ENCODE measurements at regions not wholly inside any gene's neighbourhood (a gene's known extent, or its start where the extent isn't known, plus 50 kb on each side); places are given as distances from the start of the nearest gene placed in this dataset.

- TF ChIP-seq, protein P1, sequence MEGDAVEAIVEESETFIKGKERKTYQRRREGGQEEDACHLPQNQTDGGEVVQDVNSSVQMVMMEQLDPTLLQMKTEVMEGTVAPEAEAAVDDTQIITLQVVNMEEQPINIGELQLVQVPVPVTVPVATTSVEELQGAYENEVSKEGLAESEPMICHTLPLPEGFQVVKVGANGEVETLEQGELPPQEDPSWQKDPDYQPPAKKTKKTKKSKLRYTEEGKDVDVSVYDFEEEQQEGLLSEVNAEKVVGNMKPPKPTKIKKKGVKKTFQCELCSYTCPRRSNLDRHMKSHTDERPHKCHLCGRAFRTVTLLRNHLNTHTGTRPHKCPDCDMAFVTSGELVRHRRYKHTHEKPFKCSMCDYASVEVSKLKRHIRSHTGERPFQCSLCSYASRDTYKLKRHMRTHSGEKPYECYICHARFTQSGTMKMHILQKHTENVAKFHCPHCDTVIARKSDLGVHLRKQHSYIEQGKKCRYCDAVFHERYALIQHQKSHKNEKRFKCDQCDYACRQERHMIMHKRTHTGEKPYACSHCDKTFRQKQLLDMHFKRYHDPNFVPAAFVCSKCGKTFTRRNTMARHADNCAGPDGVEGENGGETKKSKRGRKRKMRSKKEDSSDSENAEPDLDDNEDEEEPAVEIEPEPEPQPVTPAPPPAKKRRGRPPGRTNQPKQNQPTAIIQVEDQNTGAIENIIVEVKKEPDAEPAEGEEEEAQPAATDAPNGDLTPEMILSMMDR (conservative IDR thresholded peaks at IDR 0.05; ENCODE audit: low read depth, low read length): no peak
- DNase-seq (ENCODE audit: low read depth): no peak
- H3K4me3 ChIP-seq (ENCODE audit: low read depth, low read length): no peak overlapping the region
Observed at GRCh38 chr18:73973972-73974371, 173.7 kb downstream of the FBXO15 start.

DNA sequence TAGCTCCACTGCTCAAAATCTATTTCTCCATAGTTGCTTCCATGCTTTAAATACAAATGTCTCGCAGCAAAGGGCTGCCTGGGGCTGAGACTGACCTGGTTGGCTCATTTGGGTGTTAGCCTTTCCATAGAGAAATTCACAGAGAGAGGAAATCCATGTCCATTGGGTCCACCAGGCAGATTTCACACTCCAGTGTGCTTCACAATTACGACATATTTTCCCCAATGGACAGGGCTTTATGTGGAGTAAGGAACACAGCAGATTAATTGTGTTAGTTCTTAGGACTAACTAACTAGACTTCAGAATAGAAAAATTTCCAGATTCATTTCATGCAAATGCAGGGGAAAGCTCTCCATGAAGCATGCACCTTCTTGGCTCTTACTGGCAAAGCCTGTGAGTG lies 180.7 kb downstream of the FBXO15 start:
- H3K4me3 ChIP-seq (ENCODE audit: low read depth, low read length): no peak overlapping the region
- DNase-seq (ENCODE audit: low read depth): no peak
- TF ChIP-seq, protein P1 (conservative IDR thresholded peaks at IDR 0.05; ENCODE audit: low read depth, low read length): no peak

GRCh38 chr18:73962256-73962655 lies 185.4 kb downstream of the FBXO15 start:
- no peak for DNase-seq (ENCODE audit: low read depth)
- H3K4me3 ChIP-seq (ENCODE audit: low read depth, low read length): no peak overlapping the region
- TF ChIP-seq, protein P1 (conservative IDR thresholded peaks at IDR 0.05; ENCODE audit: low read depth, low read length): no peak

GRCh38 chr18:73961804-73962203 lies 185.8 kb downstream of the FBXO15 start:
- TF ChIP-seq, protein P1 (conservative IDR thresholded peaks at IDR 0.05; ENCODE audit: low read depth, low read length): no peak
- no peak overlapping the region for H3K4me3 ChIP-seq (ENCODE audit: low read depth, low read length)
- DNase-seq (ENCODE audit: low read depth): no peak

DNA sequence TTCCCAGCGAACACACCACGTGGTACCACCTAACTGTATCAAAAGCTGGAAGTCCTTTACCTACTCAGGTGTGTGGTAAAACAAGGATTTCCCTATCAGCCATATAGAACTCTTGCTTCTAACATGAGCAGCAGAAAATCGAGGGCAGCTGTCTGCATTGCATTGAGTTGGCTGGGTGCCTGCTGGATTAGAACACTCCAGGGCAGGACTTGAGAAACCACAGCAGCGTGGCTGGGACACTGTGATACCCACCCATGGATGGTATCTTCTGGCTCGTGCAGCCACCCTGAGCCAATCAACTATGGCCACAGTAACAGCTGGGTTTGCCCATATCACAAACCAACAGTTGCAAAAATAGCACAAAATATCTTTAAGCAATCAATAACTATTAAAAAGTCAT lies 188.3 kb downstream of the FBXO15 start:
- H3K4me3 ChIP-seq (ENCODE audit: low read depth, low read length): no peak overlapping the region
- TF ChIP-seq, protein P1 (conservative IDR thresholded peaks at IDR 0.05; ENCODE audit: low read depth, low read length): no peak
- DNase-seq (ENCODE audit: low read depth): no peak

GRCh38 chr18:73954268-73954667 lies 193.4 kb downstream of the FBXO15 start:
- H3K4me3 ChIP-seq (ENCODE audit: low read depth, low read length): no peak overlapping the region
- TF ChIP-seq, protein P1 (conservative IDR thresholded peaks at IDR 0.05; ENCODE audit: low read depth, low read length): no peak
- no peak for DNase-seq (ENCODE audit: low read depth)

GRCh38 chr18:73952296-73952946 lies 195.2 kb downstream of the FBXO15 start:
- TF ChIP-seq, protein P1 (conservative IDR thresholded peaks at IDR 0.05; ENCODE audit: low read depth, low read length): no peak
- no peak for DNase-seq (ENCODE audit: low read depth)
- H3K4me3 ChIP-seq (ENCODE audit: low read depth, low read length): no peak overlapping the region

Measured in epithelial cell of proximal tubule (primary cell).